Left lung (tissue), 4 donors: ENCODE measurements at regions not wholly inside any gene's neighbourhood (a gene's known extent, or its start where the extent isn't known, plus 50 kb on each side); places are given as distances from the start of the nearest gene placed in this dataset.

Source experiments
- ATAC-seq: fragments of 200-7000 bp; cut with Tn5 transposase; one replicate; pipeline ENCODE4 v1.9.1; 2020; ENCODE audit warnings: moderate library complexity
- DNase-seq, 4 donors: peaks; one replicate each; pipeline ENCODE4 v3.0.0-alpha.2; 2013 to 2020
- H3K27ac ChIP-seq, 2 donors: fragments of 200-600 bp; sonication (generic) in 1 of 2; one replicate each; pipeline versions ENCODE4 v1.5.0 to v1.8.0; 2020 to 2021
- H3K27me3 ChIP-seq, 2 donors: fragments of 200-600 bp; sonication (generic) in 1 of 2; one replicate each; pipeline versions ENCODE4 v1.5.0 to v1.8.0; 2020 to 2021
- H3K36me3 ChIP-seq, 2 donors: fragments of 200-600 bp; sonication (generic) in 1 of 2; one replicate each; pipeline versions ENCODE4 v1.5.0 to v1.8.0; 2020 to 2021
- H3K4me1 ChIP-seq, 2 donors: fragments of 200-600 bp; one replicate each; pipeline ENCODE4 v1.8.0; 2021
- H3K4me3 ChIP-seq, 2 donors: fragments of 200-600 bp; sonication (generic) in 1 of 2; one replicate each; pipeline versions ENCODE4 v1.5.0 to v1.8.0; 2020 to 2021; ENCODE audit warnings: mild to moderate bottlenecking in 1 of 2
- H3K9me3 ChIP-seq, 2 donors: fragments of 200-600 bp; sonication (generic) in 1 of 2; one replicate each; pipeline versions ENCODE4 v1.5.0 to v1.8.0; 2020 to 2021
- CTCF ChIP-seq, 2 donors: fragments of 200-600 bp; sonication (generic) in 1 of 2; IDR thresholded peaks; one replicate each; pipeline versions ENCODE4 v1.5.0 to v1.8.0; 2021; ENCODE audit warnings: antibody characterized with exemption in 2 of 2
- intact Hi-C, 2 donors: fragments of 100-400 bp; cut with DNase I; formaldehyde crosslinking; loops; one replicate each; pipeline versions ENCODE4 v1.11.2 to v1.14.2; 2022
- donor health status: DM: no; HTN: yes; CAD: no.
- donor health status: DM: no; HTN: no; CAD: no.

GRCh38 chr2:103010306-103010705, 248.5 kb downstream of the TMEM182 start:
- ATAC-seq = no peak
- intact Hi-C loops = no loop called here
- no peak for TF ChIP-seq CTCF (IDR thresholded peaks at IDR 0.05)

GRCh38 chr2:103010751-103011150, 248.9 kb downstream of the TMEM182 start:
- DNase-seq (no peak), ATAC-seq (no peak)
- Histone ChIP-seq H3K27ac (no peak overlapping the region), H3K36me3 (no peaks in the 10 kb centered on the region), H3K9me3 (no peaks in the 10 kb centered on the region), H3K4me3 (no peak overlapping the region), H3K4me1 (no peaks in the 10 kb centered on the region), H3K27me3 (no peaks in the 10 kb centered on the region)
- no peak for TF ChIP-seq CTCF (IDR thresholded peaks at IDR 0.05)
- intact Hi-C loops = no loop called here

More at GRCh38 chr2:103010306-103010705, 248.5 kb downstream of the TMEM182 start:
- Histone ChIP-seq H3K9me3 (no peaks in the 10 kb centered on the region), H3K4me3 (no peak overlapping the region), H3K4me1 (no peaks in the 10 kb centered on the region), H3K36me3 (no peaks in the 10 kb centered on the region), H3K27me3 (no peaks in the 10 kb centered on the region), H3K27ac (no peak overlapping the region)
- DNase-seq = no peak

- Histone ChIP-seq H3K27ac (no peak overlapping the region), H3K36me3 (no peaks in the 10 kb centered on the region), H3K4me3 (no peak overlapping the region), H3K27me3 (no peaks in the 10 kb centered on the region), H3K4me1 (no peaks in the 10 kb centered on the region), H3K9me3 (no peaks in the 10 kb centered on the region)
- ATAC-seq = no peak
- no peak for DNase-seq
- intact Hi-C loops = no loop called here
- TF ChIP-seq CTCF (IDR thresholded peaks at IDR 0.05) = no peak
Measured at GRCh38 chr2:103012590-103012989, 250.8 kb downstream of the TMEM182 start.

DNA sequence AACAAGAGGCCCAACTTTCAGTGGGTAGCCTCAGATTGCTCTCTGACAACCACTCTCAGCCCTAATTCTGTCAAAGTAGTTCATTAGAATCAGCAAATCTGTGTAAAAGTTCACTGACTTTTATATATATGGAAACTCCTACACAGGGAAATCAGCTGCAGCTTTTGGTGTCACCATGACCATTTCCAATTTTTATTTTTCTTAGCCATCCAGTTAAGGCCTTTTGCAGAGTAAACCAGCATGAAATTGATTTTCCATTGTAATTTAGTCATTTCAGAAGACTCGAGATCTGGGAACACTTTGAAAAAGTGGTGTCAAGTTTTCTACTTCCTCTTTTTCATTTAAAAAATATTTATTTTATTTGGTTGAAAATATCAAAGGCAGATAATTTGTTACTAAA, 263.2 kb downstream of the TMEM182 start:
- Histone ChIP-seq H3K27ac (no peak overlapping the region), H3K9me3 (no peaks in the 10 kb centered on the region), H3K4me3 (no peak overlapping the region), H3K27me3 (no peaks in the 10 kb centered on the region), H3K4me1 (no peaks in the 10 kb centered on the region), H3K36me3 (no peaks in the 10 kb centered on the region)
- intact Hi-C loops = no loop called here
- no peak for ATAC-seq
- DNase-seq = no peak
- no peak for TF ChIP-seq CTCF (IDR thresholded peaks at IDR 0.05)

DNA sequence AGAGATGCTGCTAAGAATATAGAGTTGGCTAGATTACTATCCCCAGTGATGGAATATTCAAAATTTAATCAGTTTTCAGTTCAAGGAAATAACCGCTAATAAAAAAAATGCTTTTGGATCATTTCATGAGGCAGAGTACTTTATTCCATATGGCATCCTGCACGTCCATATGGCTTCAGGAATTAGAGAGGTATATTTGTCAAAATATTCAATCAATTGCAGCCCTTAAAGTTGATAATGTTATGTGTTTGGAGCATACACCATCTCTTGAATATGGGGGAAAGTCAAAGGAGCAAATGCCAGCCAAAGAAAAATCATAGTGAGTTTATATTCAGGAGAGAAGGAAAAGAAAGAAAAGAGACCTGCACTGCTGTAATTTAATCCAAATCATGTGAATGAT, 266.4 kb downstream of the TMEM182 start:
- Histone ChIP-seq H3K4me3 (no peak overlapping the region), H3K36me3 (no peaks in the 10 kb centered on the region), H3K9me3 (no peaks in the 10 kb centered on the region), H3K4me1 (no peaks in the 10 kb centered on the region), H3K27me3 (no peaks in the 10 kb centered on the region), H3K27ac (no peak overlapping the region)
- DNase-seq = no peak
- intact Hi-C loops = no loop called here
- ATAC-seq = no peak
- TF ChIP-seq CTCF (IDR thresholded peaks at IDR 0.05) = no peak
